ENCODE measurements at regions not wholly inside any gene's neighbourhood (a gene's known extent, or its start where the extent isn't known, plus 50 kb on each side); places are given as distances from the start of the nearest gene placed in this dataset.

- WGBS, 2 experiments (ENCODE audit: extremely low coverage in 1 of 2, insufficient coverage in 1 of 2, insufficient read length in 1 of 2, insufficient replicate concordance in 2 of 2, low coverage in 1 of 2, low lambda C conversion rate in 2 of 2, missing lambda C conversion rate in 1 of 2), result 87% methylated on average over 7 of the region's 7 CpGs; no CpG with 5 or more reads in 1 of the 2 experiments
- Histone ChIP-seq H2BK12ac (ENCODE audit: low read depth, low read length) (no peak overlapping the region), H2BK20ac (ENCODE audit: low read length) (no peak overlapping the region), H4K91ac (replicated peaks; ENCODE audit: insufficient read length, low read length) (no peak overlapping the region), H3K23ac (ENCODE audit: insufficient read length) (no peak overlapping the region), H4K8ac (ENCODE audit: extremely low read depth, insufficient read depth, low read length) (no peak overlapping the region), H3K23me2 (ENCODE audit: low read depth, low read length) (no peaks in the 10 kb centered on the region), H3K14ac (ENCODE audit: insufficient read length) (no peak overlapping the region), H3K18ac (ENCODE audit: extremely low read depth, low read length) (no peak overlapping the region), H3K9ac (replicated peaks in 1 of 4; ENCODE audit: extremely low read depth in 1 of 4, low read depth in 3 of 4, low read length in 3 of 4) (no peak overlapping the region), H2BK15ac (ENCODE audit: low read length) (no peak overlapping the region), H2AFZ (ENCODE audit: low read length) (no peak overlapping the region), H3K27me3 (replicated peaks in 1 of 4; ENCODE audit: control insufficient read depth in 3 of 4, extremely low read depth in 1 of 4, insufficient read depth in 3 of 4, low read length in 3 of 4) (no peaks in the 10 kb centered on the region), H3K79me2 (ENCODE audit: control insufficient read depth in 1 of 2, insufficient read depth in 2 of 2, low read length in 2 of 2) (no peaks in the 10 kb centered on the region), H2BK5ac (ENCODE audit: low read depth, low read length) (no peak overlapping the region), H2BK120ac (replicated peaks; ENCODE audit: low read depth, low read length) (no peak overlapping the region), H4K5ac (ENCODE audit: insufficient read length, low read depth, low read length) (no peak overlapping the region), H3K4me2 (ENCODE audit: insufficient read depth in 1 of 2, low read depth in 2 of 2, low read length in 2 of 2) (no peak overlapping the region), H3K79me1 (ENCODE audit: low read depth, low read length) (no peaks in the 10 kb centered on the region), H3K36me3 (ENCODE audit: control insufficient read depth in 2 of 4, insufficient read depth in 4 of 4, low read length in 3 of 4) (no peaks in the 10 kb centered on the region), H4K20me1 (replicated peaks in 1 of 2; ENCODE audit: control insufficient read depth in 1 of 2, insufficient read depth in 2 of 2, low read length in 2 of 2) (no peaks in the 10 kb centered on the region), H3K9me3 (ENCODE audit: insufficient read depth in 2 of 2, low read depth in 1 of 2, low read length in 1 of 2) (no peaks in the 10 kb centered on the region), H2AK5ac (ENCODE audit: low read depth, low read length) (no peak overlapping the region), H3K4me1 (replicated peaks in 1 of 4; ENCODE audit: control insufficient read depth in 3 of 4, insufficient read depth in 4 of 4, low read length in 3 of 4) (no peaks in the 10 kb centered on the region), H3K4me3 (ENCODE audit: extremely low read depth in 1 of 4, insufficient read depth in 2 of 4, low read depth in 3 of 4, low read length in 4 of 4) (no peak overlapping the region), H3K4ac (replicated peaks; ENCODE audit: insufficient read length, low read depth, low read length) (no peak overlapping the region), H3K56ac (replicated peaks; ENCODE audit: insufficient read length, low read depth, low read length) (no peak overlapping the region), H3K27ac (ENCODE audit: low read depth, low read length) (no peak overlapping the region)
- ChIA-PET POLR2A (ENCODE audit: partially characterized antibody) (no interaction called here), CTCF (ENCODE audit: partially characterized antibody) (interaction anchor here (0.7 kb wide), 1 partner anchor 182 kb away, joined by 3 read pairs; no protein-coding TSS in a partner anchor)
- FAIRE-seq (no peak), DNase-seq (ENCODE audit: low read depth in 1 of 2, low spot score in 2 of 2) (no peak)
- TF ChIP-seq BACH1 (IDR thresholded peaks at IDR 0.05; ENCODE audit: low read length) (no peak), SIX5 (IDR thresholded peaks at IDR 0.05; ENCODE audit: low read depth, low read length) (no peak), SIRT6 (IDR thresholded peaks at IDR 0.05; ENCODE audit: low read length) (no peak), RXRA (IDR thresholded peaks at IDR 0.05; ENCODE audit: insufficient read depth, low read depth, low read length) (no peak), CBX8 (IDR thresholded peaks at IDR 0.05; ENCODE audit: borderline replicate concordance, low read depth, low read length) (no peak), NRF1 (IDR thresholded peaks at IDR 0.05; ENCODE audit: low read depth, low read length) (no peak), POU5F1 (IDR thresholded peaks at IDR 0.05; ENCODE audit: low read depth, low read length) (no peak)
Observed at GRCh38 chr5:58153255-58153654, 306.6 kb downstream of the PLK2 start.

Measured in H1 (cell line).